ENCODE measurements at regions not wholly inside any gene's neighbourhood (a gene's known extent, or its start where the extent isn't known, plus 50 kb on each side); places are given as distances from the start of the nearest gene placed in this dataset.
A peak's percentile ranks its signal among the peaks of the same experiment; 100 is the strongest.

DNA sequence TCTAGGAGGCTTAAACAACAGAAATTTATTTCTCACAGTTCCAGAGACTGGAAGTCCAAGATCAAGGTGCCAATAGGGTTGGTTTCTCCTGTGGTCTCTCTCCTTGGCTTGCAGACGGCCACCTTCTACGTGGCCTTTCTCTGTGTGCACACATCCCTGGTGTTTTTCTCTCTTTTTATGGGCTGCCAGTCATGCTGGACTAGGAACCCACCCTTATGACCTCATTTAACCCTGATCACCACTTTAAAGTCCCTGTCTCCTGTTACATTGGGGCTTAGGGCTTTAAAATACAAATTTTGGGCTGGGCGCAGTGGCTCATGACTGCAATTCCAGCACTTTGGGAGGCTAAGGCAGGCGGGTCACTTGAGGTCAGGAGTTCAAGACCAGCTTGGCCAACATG lies 157.1 kb downstream of the TLE1 start:
- no peak for DNase-seq

DNA sequence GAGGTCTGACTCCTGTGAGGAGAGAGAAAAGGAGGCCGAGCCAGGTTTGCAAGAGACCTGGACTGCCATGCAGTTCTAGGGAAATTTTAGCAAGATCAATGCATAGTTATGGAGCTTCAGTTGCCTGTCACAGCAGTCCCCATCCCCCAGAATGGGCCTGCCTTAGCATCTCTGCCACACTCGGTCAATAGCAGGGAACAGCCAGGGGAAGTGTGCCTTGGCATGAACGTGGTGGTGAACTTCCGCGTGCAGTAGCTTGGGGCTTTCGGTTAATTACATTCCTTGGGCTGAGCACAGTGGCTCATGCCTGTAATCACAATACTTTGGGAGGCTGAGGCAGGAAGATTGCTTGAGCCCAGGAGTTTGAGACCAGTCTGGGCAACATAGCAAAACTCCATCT lies 157.8 kb downstream of the TLE1 start:
- DNase-seq: no peak

DNA sequence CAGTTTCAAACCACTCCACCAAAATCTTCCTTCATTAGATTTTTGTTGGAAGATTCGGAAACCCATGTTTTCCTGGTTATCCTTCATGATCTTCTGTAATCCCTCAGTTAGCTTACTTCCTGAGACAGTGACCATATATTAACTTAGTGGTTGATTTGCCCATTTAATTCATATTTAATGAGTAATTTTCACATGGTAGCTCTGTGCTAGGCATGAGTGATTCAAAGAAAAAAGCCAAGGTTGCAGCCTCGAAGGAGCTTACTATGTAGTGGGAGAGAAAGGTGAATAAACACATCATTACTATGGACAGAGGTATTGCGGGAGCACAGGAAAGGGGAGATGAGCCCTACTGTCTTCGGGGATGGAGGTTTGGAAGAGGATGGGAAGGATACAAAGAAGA lies 158.5 kb downstream of the TLE1 start:
- no peak for DNase-seq

DNA sequence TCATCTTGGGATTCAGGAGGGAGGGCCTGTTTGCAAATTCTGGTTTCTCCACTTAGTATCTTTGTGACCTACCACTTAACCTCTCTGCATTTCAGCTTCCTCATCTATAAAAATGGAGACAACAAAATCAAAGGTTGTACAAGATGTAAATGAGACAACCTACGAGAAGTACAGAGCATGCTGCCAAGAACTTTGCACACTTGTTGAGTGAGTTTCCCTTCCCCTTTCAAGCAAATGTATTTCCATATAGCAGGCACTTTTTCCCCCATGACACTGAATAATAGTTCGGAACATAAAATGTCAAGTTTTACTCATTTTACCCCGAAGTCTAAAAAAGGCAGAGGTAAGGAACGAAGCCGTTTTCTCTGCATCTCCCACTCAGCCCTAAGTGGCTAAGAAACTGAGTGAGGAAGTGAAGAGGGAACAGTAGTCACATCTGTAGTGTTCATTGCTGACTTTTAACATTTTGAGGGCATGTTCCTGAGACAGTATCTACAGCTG lies 159.0 kb downstream of the TLE1 start:
- DNase-seq: no peak

DNA sequence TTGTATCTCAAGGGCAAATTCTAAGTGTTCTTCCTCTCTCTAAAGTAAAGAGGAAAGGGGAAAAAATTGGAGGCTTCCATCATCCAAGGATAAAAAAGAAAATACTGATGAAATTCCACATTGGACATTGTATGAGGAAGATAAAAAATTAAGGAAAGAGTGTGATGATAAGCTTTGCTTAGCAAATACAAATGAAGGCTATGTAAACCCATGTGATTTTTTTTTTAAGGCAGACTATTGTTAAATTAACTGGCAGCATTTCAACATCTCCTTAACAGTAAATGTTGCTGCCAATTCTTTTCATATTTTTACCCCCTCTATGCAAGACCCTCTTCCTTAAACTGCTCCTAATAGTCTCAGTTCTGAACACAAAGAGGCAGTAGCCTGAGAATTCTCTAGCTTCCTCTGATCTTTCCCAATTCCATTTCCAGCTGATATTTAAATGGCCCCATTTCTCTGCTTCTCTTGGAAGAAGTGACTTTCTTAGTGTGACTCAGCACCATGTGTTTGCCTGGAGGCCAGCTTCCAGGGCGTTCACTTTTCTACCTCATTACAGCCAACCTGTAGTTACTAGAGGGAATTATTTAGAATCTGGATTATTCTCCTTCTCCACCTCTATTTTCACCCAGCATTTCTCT lies 159.7 kb downstream of the TLE1 start:
- peak in 1 of 2 experiments; percentile 21 for DNase-seq

DNA sequence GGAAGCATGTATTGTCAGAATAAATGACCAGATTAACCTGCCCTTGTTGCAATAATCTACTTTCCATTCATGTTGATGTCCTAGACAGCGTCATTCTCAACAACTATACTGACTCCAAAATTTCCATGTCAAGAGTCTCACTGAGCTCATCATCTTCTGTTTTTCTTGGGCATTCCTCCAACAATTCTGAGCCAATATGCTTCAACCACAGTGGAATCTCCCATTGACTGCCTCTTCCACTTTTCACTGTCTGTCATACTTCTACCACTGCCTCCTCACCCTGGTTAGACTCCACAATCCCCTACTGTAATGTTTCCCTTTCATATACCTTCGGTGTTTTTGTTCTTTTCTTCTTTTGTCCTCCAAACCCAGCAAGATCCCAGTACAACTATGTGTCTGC lies 162.8 kb downstream of the TLE1 start:
- DNase-seq: peak in 1 of 2 experiments; percentile 44

DNA sequence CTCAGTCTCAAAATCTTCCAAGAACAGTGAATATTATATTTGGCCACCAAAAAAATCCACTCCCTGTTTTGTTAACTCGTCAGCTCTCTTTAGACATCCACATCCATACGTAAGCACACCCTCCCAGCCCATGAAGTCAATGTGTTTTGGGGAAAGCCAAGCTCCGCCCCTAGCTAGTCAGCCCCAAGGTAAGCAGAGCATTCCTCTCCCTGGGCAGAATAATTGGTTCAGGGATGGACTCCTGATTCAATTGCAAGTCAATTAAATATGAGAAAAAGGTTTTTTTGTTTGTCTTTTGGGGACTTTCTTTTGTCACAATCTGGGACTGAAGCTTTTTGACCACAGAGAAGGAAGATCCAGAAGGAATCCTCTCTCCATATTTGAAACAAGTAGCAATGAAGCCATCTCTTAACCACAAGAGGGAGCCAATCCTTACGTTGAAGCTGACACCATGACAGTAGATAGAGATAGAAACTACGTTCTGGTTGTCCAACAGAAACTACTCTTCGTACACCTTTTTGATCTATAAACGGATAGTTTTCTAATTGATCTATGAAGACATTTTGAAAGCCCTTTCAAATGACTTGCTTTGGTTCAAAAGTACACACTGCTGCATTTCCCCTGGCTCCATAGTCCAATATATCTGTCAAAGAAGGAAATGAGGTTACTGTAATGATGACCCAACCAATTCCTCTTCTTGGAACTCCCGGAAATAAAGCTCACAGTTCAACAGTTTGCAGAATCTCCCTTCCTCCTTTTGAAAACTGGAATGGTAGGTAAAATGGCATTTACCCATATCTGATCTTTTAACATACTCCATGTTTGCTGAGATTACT lies 166.4 kb downstream of the TLE1 start:
- peak in 1 of 2 experiments; percentile 39 for DNase-seq

DNA sequence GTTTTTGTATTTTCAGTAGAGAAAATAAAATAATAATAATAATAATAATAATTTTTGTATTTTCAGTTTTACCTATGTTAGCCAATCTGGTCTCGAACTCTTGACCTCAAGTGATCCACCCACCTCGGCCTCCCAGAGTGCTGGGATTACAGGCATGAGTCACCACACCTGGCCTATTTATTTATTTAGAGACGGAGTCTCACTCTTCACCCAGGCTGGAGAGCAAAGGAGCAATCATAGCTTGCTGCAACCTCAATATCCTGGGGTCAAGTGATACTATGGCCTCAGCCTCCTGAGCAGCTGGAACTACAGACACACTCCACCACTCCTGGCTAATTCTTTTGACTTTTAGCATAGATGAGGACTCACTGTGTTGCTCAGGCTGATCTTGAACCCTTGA lies 167.5 kb downstream of the TLE1 start:
- no peak for DNase-seq

DNA sequence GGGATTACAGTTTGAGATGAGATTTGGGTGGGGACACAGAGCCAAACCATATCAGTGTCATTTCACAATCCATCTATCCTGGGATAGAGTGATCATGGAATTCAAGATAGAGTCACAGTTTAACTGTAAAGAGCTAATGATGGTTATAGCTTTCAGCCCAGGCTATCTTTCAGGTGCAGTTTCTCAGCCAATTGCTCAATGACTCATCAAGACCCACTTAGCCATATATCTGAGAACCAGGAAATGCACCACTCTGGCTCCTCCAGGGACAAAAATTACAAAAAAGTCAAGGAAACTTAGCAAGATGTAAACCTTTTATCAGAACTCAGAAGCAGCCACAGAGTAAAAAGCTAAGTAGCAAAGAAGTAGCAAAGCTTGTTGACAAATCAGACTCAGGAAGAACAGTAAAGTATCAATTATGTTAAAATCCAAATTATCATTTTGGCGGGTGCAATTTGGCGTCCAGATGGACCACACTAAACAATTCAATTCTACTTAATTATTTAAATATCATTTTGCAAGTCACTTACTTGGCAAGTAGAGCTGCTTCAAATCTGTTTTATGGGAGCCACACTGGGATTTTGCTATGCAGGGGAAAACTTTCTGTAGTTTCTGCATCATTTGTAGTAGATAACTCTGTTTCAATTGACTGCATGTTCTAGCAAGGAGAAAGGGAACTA lies 169.4 kb downstream of the TLE1 start:
- peak in 1 of 2 experiments; percentile 24 for DNase-seq

DNA sequence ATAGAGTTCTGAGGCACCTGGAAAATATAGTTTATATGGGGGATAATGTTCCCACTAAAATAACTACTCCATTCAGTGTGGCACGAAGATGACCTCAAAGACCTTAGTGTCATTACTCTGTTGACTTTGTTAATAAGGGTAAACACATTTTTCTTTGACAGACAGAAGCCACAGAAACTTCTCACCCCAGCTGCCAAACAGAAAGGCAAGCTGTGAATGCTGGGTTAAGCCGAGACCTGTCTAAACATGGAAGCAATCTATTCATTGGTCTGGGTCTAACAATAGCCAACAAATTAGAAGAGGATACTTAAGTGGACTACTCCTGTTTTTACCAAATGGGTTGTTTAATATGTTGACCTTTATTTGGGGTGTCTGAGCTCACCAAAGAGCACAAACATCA lies 171.4 kb downstream of the TLE1 start:
- DNase-seq: no peak

DNA sequence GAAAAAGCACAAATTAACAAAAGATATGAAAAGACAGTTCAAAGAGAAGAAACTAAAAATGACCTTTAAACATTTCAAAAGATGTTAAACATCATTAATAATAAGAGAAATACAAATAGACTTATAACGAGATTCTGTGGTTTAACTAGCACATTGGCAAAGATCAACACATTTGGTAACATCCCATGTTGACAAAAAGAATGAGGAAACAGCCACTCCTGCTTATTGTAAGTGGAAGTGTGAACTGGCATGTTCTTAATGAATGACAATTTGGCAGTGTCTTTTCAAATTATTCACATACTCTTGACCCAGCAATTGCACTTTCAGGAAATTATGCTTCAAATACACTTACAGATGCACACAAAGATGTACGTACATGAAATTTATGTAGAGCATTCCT lies 176.3 kb downstream of the TLE1 start:
- peak in 1 of 2 experiments; percentile 5 for DNase-seq

DNA sequence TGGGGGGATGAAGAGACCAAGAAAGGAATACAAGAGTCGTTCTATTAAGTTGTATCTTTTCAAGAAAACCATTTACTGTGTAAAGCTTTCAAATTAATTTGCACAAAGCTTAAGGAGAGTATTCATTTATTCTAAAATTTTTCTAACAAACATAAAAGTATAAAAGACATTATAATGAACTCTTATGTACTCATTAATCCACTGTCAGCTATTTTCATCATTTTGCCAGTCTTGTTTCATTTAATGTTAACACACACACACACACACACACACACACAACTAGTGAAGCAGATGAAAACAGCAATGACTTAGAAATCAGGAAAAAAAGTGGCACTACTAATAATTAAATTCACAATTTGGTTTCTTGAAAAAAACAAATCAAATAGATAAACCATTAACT lies 176.7 kb downstream of the TLE1 start:
- DNase-seq: no peak

DNA sequence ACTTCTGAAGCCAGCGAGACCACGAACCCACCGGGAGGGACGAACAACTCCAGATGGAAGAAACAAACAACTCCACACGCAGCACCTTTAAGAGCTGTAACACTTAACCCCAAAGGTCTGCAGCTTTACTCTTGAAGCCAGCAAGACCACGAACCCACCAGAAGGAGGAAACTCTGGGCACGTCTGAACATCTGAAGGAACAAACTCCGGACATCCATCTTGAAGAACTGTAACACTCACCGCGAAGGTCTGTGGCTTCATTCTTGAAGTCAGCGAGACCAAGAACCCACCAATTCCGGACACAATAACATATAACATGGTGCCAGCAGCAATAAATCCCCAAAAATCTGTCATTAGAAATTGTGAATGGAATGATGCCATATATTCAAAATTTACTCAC lies 180.9 kb downstream of the TLE1 start:
- no peak for DNase-seq

DNA sequence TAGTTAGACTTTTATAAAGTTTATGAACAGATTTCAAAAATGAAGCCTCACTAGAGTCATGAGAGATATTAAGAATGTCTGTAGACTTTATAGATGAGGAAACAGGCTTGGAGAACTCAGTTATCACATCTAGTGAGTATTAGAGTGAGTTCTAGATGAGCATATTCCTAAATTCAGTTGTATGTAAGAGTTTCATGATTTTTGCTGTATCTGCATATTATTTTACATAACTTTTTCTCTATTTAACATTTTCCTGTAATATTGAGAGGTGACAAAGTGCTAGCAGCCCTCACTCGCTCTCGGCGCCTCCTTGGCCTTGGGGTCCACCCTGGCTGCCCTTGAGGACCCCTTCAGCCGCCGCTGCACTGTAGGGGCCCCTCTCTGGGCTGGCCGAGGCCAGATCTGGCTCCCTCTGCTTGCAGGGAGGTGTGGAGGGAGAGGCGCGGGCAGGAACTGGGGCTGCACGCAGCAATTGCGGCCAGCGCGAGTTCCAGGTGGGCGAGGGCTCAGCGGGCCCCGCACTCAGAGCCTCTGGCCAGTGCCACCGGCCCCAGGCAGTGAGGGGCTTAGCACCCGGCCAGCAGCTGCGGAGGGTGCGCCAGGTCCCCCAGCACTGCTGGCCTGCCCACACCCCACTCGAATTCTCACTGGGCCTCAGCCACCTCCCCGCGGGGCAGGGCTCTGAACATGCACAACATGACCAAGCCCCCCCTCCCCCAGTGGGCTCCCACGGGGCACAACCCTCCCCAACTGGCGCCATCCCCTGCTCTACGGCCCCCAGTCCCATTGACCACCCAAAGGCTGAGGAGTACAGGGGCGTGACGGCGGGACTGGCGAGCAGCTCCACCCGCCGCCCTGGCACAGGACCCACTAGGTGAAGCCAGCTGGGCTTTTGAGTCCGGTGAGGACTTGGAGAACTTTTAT lies 182.1 kb downstream of the TLE1 start:
- no peak for DNase-seq

DNA sequence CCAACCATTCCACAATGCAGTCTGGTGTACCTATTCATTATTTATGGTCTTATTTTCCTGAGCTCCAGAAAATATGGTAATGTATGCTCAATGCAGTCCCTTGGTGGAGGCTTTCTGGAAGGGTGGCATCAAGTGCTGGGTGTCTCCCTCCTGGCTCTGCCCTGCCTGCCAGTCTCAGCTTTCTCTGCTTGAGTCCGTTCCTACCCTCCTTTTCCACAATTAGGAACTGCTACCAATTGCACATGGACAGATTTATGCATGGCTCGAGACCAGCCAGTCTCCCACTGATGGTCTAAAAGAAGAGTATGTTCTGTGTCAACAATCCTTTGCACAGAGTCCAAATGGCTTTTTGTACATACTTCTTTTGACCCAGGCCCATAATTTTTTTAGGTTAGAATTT lies 189.8 kb downstream of the TLE1 start:
- peak in 1 of 2 experiments; percentile 11 for DNase-seq

DNA sequence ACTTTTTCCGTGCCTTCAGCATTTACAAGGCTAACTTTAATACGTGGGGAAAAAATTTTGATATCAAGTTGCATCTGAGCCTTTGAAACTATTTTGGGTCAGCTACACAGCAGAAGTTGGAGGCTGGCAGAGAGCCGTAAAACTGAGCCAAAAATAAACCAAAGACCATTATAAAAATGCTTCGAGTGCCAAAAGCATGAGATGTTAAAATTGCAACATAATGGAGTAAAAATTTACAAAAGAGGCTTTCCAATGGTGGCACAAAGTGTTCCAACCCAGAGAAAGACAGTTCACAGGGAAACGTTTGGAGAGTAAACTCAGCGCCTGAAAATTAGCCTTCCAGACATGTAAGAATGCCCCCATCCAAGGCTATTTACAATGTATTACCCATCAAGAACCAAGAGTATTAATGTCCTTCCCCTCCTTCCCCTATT lies 190.3 kb downstream of the TLE1 start:
- peak in 1 of 2 experiments; percentile 37 for DNase-seq

DNA sequence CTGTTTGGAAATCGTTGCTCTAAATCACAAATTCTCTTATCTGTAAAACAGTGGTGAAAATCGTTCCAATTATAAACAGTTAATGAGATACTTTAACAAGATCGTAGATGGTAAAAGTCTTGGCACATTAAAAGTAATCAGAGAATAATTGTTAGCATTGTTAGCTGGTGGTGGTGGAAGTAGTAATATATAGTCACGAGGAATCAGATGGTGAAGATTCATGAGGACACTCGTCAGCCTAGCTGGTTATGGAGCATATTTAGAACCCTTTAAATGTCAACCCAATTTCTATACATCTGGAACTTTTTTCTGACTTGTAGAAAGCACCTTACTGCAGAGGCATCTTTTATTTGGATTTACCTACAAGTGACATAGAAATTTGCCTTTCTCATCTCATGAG lies 190.8 kb downstream of the TLE1 start:
- no peak for DNase-seq

DNA sequence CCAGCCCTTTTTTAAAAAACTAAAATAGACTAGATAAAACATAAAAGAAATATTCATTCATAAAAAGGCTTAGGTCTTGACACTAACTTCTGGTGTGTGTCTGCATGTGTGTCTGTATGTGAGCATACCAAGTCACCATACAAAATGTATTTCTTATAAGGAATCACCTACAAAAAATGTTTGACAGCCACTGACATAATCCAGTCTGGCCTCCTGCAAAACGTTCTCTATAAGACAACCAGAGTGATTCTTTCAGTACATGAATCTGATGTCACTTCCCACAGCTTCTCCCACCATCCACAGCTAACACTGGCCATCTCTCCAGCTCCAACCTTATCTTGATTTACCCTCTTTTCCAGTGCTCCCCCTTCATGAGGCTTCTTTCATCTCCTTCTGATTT lies 192.3 kb downstream of the TLE1 start:
- DNase-seq: no peak

DNA sequence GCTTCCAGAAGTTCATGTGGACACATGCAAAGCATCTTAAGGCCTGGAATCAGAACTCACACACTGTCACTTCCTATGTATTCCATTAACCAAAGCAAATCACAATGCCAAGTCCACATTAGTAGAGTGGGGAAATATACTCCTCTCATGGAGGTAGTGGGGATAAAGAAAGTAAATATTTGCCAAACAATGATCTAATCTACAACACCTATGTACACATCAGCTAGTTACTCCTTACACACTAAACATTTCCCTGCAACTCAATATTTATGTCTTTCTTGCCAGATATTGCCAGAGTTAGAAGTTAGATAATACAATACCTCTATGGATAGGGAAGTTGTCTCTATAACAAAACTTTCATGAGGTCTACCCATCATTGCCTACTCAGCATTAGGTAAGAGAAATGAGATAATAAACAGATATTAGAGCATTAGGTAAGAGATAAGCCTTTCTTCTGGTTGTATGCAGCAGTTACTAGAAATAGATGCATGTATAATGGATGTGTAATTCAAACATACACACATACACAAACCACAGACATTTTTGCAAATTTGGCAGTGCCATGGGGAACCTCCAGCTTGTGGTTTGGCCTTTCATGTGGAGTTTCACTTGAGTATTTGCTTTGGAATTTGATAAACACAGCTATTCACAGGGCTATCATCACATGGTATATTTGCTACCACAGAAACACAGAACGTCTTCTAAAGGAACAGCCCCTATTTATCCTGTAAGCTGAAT lies 196.5 kb downstream of the TLE1 start:
- no peak for DNase-seq

DNA sequence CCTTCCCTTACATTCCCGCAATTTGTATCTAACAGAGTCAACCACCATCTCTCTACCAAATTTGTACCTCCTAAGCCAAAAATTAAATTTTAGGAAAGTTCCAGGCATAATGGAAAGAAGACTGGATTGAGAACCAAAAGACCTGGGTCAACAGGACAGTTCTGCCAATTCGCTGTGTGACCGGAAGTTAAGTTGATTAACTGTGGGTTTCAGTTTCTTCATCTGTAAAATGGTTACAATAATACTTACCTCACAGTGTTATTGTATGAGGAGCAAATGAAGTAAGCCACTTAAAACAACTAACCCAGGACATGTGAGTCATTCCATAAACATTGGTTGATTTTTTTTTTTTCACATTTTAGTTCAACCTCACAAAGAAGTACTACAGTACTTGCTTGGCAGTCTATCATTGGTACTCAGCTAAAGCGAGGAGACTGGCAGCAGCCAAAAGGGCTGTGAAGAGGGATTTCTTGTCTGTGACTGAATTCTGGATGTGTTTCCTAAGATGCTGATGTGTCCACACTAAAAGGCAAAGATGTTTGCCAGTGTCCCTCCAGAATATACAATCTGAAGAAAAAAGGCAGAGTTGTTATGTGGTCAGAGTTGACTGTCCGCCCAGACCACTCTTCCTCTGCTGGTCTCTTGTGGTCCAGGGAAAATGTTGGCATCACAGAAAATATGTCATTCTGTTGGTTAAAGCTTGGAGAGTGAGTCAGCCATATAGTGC lies 198.6 kb downstream of the TLE1 start:
- DNase-seq: no peak

DNA sequence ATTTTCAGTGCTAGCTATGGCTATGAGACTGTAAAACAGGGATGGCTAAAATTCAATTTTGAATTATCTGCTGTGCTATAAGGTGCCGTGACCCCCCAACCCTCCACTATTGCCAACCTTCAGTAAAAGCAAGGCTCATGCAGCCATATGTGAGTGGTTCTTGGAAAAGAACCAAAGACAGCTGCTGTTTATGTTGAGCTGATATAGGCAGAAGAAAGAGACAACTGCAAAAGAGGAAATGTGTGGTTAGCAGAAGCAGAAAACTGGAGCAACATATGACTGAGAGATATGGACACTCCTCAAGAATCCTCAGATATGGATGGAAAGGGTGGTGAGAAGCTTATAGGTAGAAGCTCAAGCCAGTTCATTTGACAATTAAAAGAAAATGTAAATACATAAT lies 200.3 kb downstream of the TLE1 start:
- DNase-seq: peak in 1 of 2 experiments; percentile 52

All from NCI-H446 (cell line).